Common myeloid progenitor, CD34-positive (primary cell): ENCODE measurements at regions not wholly inside any gene's neighbourhood (a gene's known extent, or its start where the extent isn't known, plus 50 kb on each side); places are given as distances from the start of the nearest gene placed in this dataset.
"Not testable (repeated sequence)": the region's sequence is repeated elsewhere in the genome, so short reads cannot be mapped to it uniquely, and the experiment has no call there.

ENCODE experiments used
- CTCF ChIA-PET: fragments of 350-600 bp; sonication (Branson Sonifier 250); formaldehyde crosslinking; loops from one replicate; lab custom pipeline; 2021; ENCODE audit warnings: antibody characterized with exemption; lab: Charles Lee
- POLR2A ChIA-PET: fragments of 350-600 bp; sonication (Branson Sonifier 250); formaldehyde crosslinking; loops from one replicate; lab custom pipeline; 2021; ENCODE audit warnings: antibody characterized with exemption; lab: Charles Lee
- DNase-seq, 3 donors: peaks; one replicate each; pipeline versions ENCODE4 v3.0.0 to v3.0.0-alpha.2; 2013
- H3K27ac ChIP-seq, 2 experiments: 1 replicate in 1 of 2; 2 replicates in 1 of 2; pipeline ENCODE4 v1.7.0; 2013; ENCODE audit warnings: inconsistent platforms in 2 of 2, low read length in 2 of 2, mild to moderate bottlenecking in 2 of 2, low read depth in 1 of 2, moderate library complexity in 1 of 2; ENCODE audit not compliant: severe bottlenecking in 2 of 2, insufficient read depth in 1 of 2, poor library complexity in 1 of 2
- H3K27me3 ChIP-seq, 5 experiments: replicated peaks in 2 of 5; 1 replicate in 3 of 5; 2 replicates in 2 of 5; pipeline versions ENCODE4 v1.6.1 to v1.7.0; 2013; ENCODE audit warnings: low read length in 4 of 5, mild to moderate bottlenecking in 2 of 5, moderate library complexity in 2 of 5, inconsistent platforms in 1 of 5; ENCODE audit not compliant: insufficient read depth in 5 of 5, control insufficient read depth in 4 of 5
- H3K36me3 ChIP-seq, 4 experiments: 1 replicate in 2 of 4; 2 replicates in 2 of 4; pipeline versions ENCODE4 v1.6.1 to v1.7.0; 2013; ENCODE audit warnings: low read length in 3 of 4, control low read depth in 1 of 4, mild to moderate bottlenecking in 1 of 4; ENCODE audit not compliant: control insufficient read depth in 4 of 4, insufficient read depth in 4 of 4
- H3K4me1 ChIP-seq, 4 experiments: 1 replicate in 3 of 4; 2 replicates in 1 of 4; pipeline versions ENCODE4 v1.6.1 to v1.7.1; 2013; ENCODE audit warnings: low read length in 3 of 4, mild to moderate bottlenecking in 3 of 4, control low read depth in 1 of 4, inconsistent platforms in 1 of 4, moderate library complexity in 1 of 4; ENCODE audit not compliant: control insufficient read depth in 4 of 4, insufficient read depth in 4 of 4; ENCODE audit errors: control extremely low read depth in 1 of 4
- H3K4me3 ChIP-seq, 7 experiments: 1 replicate in 4 of 7; 2 replicates in 3 of 7; pipeline versions ENCODE4 v1.5.1 to v1.7.0; 2013; ENCODE audit warnings: mild to moderate bottlenecking in 7 of 7, low read length in 6 of 7, moderate library complexity in 6 of 7, inconsistent platforms in 2 of 7, low read depth in 2 of 7, control low read depth in 1 of 7; ENCODE audit not compliant: insufficient read depth in 4 of 7, control insufficient read depth in 1 of 7; ENCODE audit errors: extremely low read depth in 1 of 7
- H3K9me3 ChIP-seq, 5 experiments: 1 replicate in 4 of 5; 2 replicates in 1 of 5; pipeline versions ENCODE4 v1.6.1 to v1.7.1; 2013; ENCODE audit warnings: low read length in 4 of 5, mild to moderate bottlenecking in 2 of 5, inconsistent platforms in 1 of 5, low read depth in 1 of 5, moderate library complexity in 1 of 5; ENCODE audit not compliant: control insufficient read depth in 4 of 5, insufficient read depth in 2 of 5; ENCODE audit errors: control extremely low read depth in 1 of 5
- WGBS: methylation state at CpG from one replicate; pipeline ENCODE4 v1.1.5; 2013; ENCODE audit not compliant: insufficient coverage; 5-methylcytosine and 5-hydroxymethylcytosine counted together

DNA sequence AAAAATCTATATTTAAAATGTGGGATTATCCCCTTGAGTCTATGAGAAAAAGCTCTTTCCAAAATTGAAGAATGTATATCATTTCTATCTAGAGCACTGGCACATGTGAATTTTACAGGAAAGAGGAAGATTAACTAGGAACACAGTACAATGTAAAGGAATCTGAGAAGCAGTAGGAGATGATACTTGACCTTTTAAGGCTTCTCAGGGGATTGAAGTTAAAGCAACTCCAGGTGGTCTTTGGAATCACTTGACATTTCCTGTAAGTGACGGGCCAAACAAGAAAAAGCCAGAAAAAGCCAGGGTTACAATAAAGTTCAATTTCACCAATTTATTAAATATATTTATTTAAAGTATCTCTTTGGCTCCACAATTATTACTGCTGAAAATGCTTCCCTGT, 1373.9 kb downstream of the OLFM4 start:
- CTCF ChIA-PET: no interaction called here

GRCh38 chr13:54415753-54416366, 1387.2 kb downstream of the OLFM4 start:
- DNase-seq: no peak
- ChIA-PET CTCF (no interaction called here), POLR2A (no interaction called here)
- Histone ChIP-seq H3K9me3 (peaks cover 0 to 4% (median 0%) of the 10 kb centered on the region in 5 experiments), H3K4me1 (no peaks in the 10 kb centered on the region), H3K36me3 (no peaks in the 10 kb centered on the region), H3K4me3 (no peak overlapping the region), H3K27me3 (no peaks in the 10 kb centered on the region), H3K27ac (no peak overlapping the region)
- WGBS: 89% methylated on average over 5 of the region's 6 CpGs

More for the DNA sequence above, 1373.9 kb downstream of the OLFM4 start:
- no peak for DNase-seq
- POLR2A ChIA-PET: no interaction called here
- H3K27me3 ChIP-seq: no peaks in the 10 kb centered on the region
- no peaks in the 10 kb centered on the region for H3K4me1 ChIP-seq
- no peaks in the 10 kb centered on the region for H3K9me3 ChIP-seq
- no CpG with 5 or more reads among the region's 1 CpG for WGBS
- no peaks in the 10 kb centered on the region for H3K36me3 ChIP-seq
- H3K27ac ChIP-seq: no peak overlapping the region
- no peak overlapping the region for H3K4me3 ChIP-seq

DNA sequence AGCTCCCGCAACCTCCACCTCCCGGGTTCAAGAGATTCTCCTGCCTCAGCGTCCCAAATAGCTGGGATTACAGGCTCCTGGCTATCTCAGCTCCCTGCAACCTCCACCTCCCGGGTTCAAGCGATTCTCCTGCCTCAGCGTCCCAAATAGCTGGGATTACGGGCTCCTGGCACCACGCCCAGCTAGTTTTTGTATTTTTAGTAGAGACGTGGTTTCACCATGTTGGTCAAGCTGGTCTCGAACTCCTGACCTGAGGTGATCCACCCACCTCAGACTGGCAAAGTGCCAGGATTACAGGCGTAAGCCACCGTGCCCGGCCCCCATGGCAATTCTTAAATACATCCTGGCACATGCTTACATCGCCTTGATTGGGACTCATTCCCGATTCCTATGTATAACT, 1394.3 kb downstream of the OLFM4 start:
- H3K4me3 ChIP-seq, H3K27me3 ChIP-seq, POLR2A ChIA-PET, H3K4me1 ChIP-seq, H3K27ac ChIP-seq, H3K9me3 ChIP-seq, H3K36me3 ChIP-seq, CTCF ChIA-PET, DNase-seq: not testable (repeated sequence)
- WGBS: 96% methylated on average over 10 of the region's 15 CpGs

DNA sequence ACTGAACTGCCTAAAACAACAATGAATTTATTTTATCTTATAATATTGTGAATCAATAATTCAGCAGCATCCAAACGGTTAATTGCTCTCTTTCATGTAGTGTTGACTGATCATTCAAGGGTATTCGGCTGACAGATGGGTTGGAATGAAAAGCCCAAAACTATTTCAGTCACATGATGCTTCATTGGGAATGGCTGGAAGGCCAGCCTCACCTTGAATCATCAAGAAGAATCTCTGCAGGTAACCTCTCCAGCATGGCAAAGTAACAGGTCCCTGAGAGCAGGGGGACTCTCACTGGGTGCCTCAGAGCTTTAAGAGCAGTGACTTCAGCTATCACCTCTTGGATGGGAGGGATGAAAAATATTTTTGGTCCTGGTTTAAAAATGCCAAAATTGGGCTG, 1395.7 kb downstream of the OLFM4 start:
- no peak for DNase-seq
- POLR2A ChIA-PET: no interaction called here
- Histone ChIP-seq H3K27ac (no peak overlapping the region), H3K36me3 (no peaks in the 10 kb centered on the region), H3K27me3 (no peaks in the 10 kb centered on the region), H3K4me3 (no peak overlapping the region), H3K4me1 (no peaks in the 10 kb centered on the region), H3K9me3 (no peaks in the 10 kb centered on the region)
- WGBS: 95% methylated on average over 2 of the region's 2 CpGs
- CTCF ChIA-PET: no interaction called here

- H3K4me3 ChIP-seq: no peak overlapping the region
- WGBS: 100% methylated on average over 1 of the region's 4 CpGs
- POLR2A ChIA-PET: no interaction called here
- no peak for DNase-seq
- H3K4me1 ChIP-seq: no peaks in the 10 kb centered on the region
- H3K27me3 ChIP-seq: peaks cover 0 to 2% (median 0%) of the 10 kb centered on the region in 5 experiments
- CTCF ChIA-PET: no interaction called here
- no peaks in the 10 kb centered on the region for H3K9me3 ChIP-seq
- H3K36me3 ChIP-seq: no peaks in the 10 kb centered on the region
- H3K27ac ChIP-seq: no peak overlapping the region
Measured at GRCh38 chr13:54433493-54434206, 1405.0 kb downstream of the OLFM4 start.

GRCh38 chr13:54440853-54441400, 1412.3 kb downstream of the OLFM4 start:
- H3K9me3 ChIP-seq, H3K27me3 ChIP-seq, H3K36me3 ChIP-seq, CTCF ChIA-PET, DNase-seq, H3K4me1 ChIP-seq, H3K27ac ChIP-seq, H3K4me3 ChIP-seq, POLR2A ChIA-PET: not testable (repeated sequence)
- WGBS: 100% methylated on average over 18 of the region's 27 CpGs

- WGBS: no CpG with 5 or more reads among the region's 3 CpGs
- POLR2A ChIA-PET: no interaction called here
Measured at GRCh38 chr13:54445453-54445852, 1416.8 kb downstream of the OLFM4 start.

More at GRCh38 chr13:54445453-54445852, 1416.8 kb downstream of the OLFM4 start:
- no peaks in the 10 kb centered on the region for H3K27me3 ChIP-seq
- no peaks in the 10 kb centered on the region for H3K36me3 ChIP-seq
- H3K4me3 ChIP-seq: no peak overlapping the region
- DNase-seq: no peak
- H3K4me1 ChIP-seq: no peaks in the 10 kb centered on the region
- CTCF ChIA-PET: no interaction called here
- no peaks in the 10 kb centered on the region for H3K9me3 ChIP-seq
- no peak overlapping the region for H3K27ac ChIP-seq
